SK-N-SH treated with all-trans-retinoic acid at 6 μM for 48 hours (cell line): ENCODE measurements at regions not wholly inside any gene's neighbourhood (a gene's known extent, or its start where the extent isn't known, plus 50 kb on each side); places are given as distances from the start of the nearest gene placed in this dataset.

Experiments
- ISL1 ChIP-seq: fragments of 250-450 bp; sonication (Bioruptor Pico); IDR thresholded peaks from 2 replicates; pipeline ENCODE4 v2.1.2; 2022; ENCODE audit warnings: mild to moderate bottlenecking, moderate library complexity
- SNAI2 ChIP-seq: fragments of 250-450 bp; sonication (Bioruptor Pico); IDR thresholded peaks from 2 replicates; pipeline ENCODE4 v1.5.0; 2020; ENCODE audit warnings: mild to moderate bottlenecking, moderate library complexity
- ZFP3 ChIP-seq: fragments of 250-450 bp; sonication (Bioruptor Pico); IDR thresholded peaks from 2 replicates; pipeline ENCODE4 v1.5.0; 2020; ENCODE audit warnings: mild to moderate bottlenecking, moderate library complexity
- ZFP30 ChIP-seq: fragments of 450-650 bp; formaldehyde crosslinking; IDR thresholded peaks from 2 replicates; pipeline ENCODE4 v1.5.0; 2022; ENCODE audit warnings: mild to moderate bottlenecking, moderate library complexity
- ZNF565 ChIP-seq: fragments of 450-650 bp; formaldehyde crosslinking; conservative IDR thresholded peaks from 2 replicates; pipeline ENCODE4 v1.5.0; 2020; ENCODE audit warnings: low read depth, mild to moderate bottlenecking, moderate library complexity
- TF ChIP-seq, protein P1 (sequence below): fragments of 250-450 bp; sonication (Bioruptor Pico); IDR thresholded peaks from 2 replicates; pipeline ENCODE4 v1.8.0; 2020; ENCODE audit warnings: mild to moderate bottlenecking, moderate library complexity, borderline replicate concordance
- TF ChIP-seq, protein P2 (sequence below): fragments of 250-450 bp; sonication (Bioruptor Pico); IDR thresholded peaks from 2 replicates; pipeline ENCODE4 v1.5.1; 2021; ENCODE audit warnings: mild to moderate bottlenecking, moderate library complexity
- TF ChIP-seq, protein P3 (sequence below): fragments of 250-450 bp; sonication (Bioruptor Pico); IDR thresholded peaks from 2 replicates; pipeline ENCODE4 v1.5.0; 2020; ENCODE audit warnings: mild to moderate bottlenecking, moderate library complexity

DNA sequence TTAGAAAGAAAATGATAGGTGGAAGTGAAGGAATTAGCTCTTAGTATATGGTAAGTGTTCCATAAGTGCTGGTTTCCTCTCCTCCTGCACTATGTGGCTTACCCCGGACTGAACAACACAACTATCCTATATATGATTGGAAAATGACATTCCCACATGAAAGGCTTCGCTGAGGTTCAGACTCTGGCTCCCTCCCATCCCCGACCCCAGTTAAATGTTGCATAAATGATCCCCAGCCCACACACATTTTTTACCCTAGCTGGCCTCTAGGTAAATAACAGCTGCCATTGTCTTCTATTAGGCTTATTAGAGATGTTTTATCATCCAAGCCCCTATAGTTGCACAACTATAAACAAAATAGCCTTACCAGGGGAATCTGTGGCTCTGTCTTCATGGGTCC, 495.6 kb upstream of the CDH11 start:
- TF ChIP-seq, protein P1, sequence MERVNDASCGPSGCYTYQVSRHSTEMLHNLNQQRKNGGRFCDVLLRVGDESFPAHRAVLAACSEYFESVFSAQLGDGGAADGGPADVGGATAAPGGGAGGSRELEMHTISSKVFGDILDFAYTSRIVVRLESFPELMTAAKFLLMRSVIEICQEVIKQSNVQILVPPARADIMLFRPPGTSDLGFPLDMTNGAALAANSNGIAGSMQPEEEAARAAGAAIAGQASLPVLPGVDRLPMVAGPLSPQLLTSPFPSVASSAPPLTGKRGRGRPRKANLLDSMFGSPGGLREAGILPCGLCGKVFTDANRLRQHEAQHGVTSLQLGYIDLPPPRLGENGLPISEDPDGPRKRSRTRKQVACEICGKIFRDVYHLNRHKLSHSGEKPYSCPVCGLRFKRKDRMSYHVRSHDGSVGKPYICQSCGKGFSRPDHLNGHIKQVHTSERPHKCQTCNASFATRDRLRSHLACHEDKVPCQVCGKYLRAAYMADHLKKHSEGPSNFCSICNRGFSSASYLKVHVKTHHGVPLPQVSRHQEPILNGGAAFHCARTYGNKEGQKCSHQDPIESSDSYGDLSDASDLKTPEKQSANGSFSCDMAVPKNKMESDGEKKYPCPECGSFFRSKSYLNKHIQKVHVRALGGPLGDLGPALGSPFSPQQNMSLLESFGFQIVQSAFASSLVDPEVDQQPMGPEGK (CRISPR knock-in tag), result no peak
- no peak for TF ChIP-seq ZFP3 (CRISPR knock-in tag)
- TF ChIP-seq ZFP30 (CRISPR knock-in tag), result no peak
- TF ChIP-seq, protein P2, sequence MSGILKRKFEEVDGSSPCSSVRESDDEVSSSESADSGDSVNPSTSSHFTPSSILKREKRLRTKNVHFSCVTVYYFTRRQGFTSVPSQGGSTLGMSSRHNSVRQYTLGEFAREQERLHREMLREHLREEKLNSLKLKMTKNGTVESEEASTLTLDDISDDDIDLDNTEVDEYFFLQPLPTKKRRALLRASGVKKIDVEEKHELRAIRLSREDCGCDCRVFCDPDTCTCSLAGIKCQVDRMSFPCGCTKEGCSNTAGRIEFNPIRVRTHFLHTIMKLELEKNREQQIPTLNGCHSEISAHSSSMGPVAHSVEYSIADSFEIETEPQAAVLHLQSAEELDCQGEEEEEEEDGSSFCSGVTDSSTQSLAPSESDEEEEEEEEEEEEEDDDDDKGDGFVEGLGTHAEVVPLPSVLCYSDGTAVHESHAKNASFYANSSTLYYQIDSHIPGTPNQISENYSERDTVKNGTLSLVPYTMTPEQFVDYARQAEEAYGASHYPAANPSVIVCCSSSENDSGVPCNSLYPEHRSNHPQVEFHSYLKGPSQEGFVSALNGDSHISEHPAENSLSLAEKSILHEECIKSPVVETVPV (CRISPR knock-in tag), result no peak
- TF ChIP-seq ZNF565, result no peak
- no peak for TF ChIP-seq SNAI2 (CRISPR knock-in tag)
- TF ChIP-seq ISL1 (CRISPR knock-in tag), result no peak
- TF ChIP-seq, protein P3, sequence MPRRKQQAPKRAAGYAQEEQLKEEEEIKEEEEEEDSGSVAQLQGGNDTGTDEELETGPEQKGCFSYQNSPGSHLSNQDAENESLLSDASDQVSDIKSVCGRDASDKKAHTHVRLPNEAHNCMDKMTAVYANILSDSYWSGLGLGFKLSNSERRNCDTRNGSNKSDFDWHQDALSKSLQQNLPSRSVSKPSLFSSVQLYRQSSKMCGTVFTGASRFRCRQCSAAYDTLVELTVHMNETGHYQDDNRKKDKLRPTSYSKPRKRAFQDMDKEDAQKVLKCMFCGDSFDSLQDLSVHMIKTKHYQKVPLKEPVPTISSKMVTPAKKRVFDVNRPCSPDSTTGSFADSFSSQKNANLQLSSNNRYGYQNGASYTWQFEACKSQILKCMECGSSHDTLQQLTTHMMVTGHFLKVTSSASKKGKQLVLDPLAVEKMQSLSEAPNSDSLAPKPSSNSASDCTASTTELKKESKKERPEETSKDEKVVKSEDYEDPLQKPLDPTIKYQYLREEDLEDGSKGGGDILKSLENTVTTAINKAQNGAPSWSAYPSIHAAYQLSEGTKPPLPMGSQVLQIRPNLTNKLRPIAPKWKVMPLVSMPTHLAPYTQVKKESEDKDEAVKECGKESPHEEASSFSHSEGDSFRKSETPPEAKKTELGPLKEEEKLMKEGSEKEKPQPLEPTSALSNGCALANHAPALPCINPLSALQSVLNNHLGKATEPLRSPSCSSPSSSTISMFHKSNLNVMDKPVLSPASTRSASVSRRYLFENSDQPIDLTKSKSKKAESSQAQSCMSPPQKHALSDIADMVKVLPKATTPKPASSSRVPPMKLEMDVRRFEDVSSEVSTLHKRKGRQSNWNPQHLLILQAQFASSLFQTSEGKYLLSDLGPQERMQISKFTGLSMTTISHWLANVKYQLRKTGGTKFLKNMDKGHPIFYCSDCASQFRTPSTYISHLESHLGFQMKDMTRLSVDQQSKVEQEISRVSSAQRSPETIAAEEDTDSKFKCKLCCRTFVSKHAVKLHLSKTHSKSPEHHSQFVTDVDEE, result no peak
